ENCODE measurements at regions not wholly inside any gene's neighbourhood (a gene's known extent, or its start where the extent isn't known, plus 50 kb on each side); places are given as distances from the start of the nearest gene placed in this dataset.

DNA sequence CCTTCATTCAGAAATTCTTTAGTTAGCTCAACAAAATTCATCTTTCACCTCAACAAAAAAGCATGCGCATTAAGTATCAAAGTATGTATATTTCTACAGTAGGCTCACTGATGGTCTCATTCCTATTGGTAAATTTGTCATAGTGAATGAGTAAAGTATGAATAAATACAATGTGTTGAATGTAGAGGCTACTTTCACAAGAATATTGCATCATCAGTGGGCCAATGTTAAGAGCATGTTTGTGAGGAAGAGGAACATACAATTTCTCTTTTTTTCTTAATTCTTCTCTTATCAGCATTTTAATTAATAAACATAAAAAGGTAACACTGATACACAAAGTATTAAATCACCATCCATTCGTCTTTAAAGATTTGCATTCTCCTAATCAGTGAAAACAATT, 505.1 kb downstream of the CETN3 start:
- TF ChIP-seq, protein P1, sequence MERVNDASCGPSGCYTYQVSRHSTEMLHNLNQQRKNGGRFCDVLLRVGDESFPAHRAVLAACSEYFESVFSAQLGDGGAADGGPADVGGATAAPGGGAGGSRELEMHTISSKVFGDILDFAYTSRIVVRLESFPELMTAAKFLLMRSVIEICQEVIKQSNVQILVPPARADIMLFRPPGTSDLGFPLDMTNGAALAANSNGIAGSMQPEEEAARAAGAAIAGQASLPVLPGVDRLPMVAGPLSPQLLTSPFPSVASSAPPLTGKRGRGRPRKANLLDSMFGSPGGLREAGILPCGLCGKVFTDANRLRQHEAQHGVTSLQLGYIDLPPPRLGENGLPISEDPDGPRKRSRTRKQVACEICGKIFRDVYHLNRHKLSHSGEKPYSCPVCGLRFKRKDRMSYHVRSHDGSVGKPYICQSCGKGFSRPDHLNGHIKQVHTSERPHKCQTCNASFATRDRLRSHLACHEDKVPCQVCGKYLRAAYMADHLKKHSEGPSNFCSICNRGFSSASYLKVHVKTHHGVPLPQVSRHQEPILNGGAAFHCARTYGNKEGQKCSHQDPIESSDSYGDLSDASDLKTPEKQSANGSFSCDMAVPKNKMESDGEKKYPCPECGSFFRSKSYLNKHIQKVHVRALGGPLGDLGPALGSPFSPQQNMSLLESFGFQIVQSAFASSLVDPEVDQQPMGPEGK (CRISPR knock-in tag; IDR thresholded peaks at IDR 0.05; ENCODE audit: borderline replicate concordance) = no peak
- no peak for TF ChIP-seq ZFP3 (CRISPR knock-in tag; IDR thresholded peaks at IDR 0.05)
- TF ChIP-seq, protein P2, sequence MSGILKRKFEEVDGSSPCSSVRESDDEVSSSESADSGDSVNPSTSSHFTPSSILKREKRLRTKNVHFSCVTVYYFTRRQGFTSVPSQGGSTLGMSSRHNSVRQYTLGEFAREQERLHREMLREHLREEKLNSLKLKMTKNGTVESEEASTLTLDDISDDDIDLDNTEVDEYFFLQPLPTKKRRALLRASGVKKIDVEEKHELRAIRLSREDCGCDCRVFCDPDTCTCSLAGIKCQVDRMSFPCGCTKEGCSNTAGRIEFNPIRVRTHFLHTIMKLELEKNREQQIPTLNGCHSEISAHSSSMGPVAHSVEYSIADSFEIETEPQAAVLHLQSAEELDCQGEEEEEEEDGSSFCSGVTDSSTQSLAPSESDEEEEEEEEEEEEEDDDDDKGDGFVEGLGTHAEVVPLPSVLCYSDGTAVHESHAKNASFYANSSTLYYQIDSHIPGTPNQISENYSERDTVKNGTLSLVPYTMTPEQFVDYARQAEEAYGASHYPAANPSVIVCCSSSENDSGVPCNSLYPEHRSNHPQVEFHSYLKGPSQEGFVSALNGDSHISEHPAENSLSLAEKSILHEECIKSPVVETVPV (CRISPR knock-in tag; IDR thresholded peaks at IDR 0.05) = no peak
- no peak for TF ChIP-seq ZNF565 (CRISPR knock-in tag; conservative IDR thresholded peaks at IDR 0.05; ENCODE audit: low read depth)
- no peak for TF ChIP-seq RARB (CRISPR knock-in tag; IDR thresholded peaks at IDR 0.05)
- TF ChIP-seq PPARA (CRISPR knock-in tag; IDR thresholded peaks at IDR 0.05; ENCODE audit: borderline replicate concordance) = no peak
- TF ChIP-seq ZC3H10 (CRISPR knock-in tag; IDR thresholded peaks at IDR 0.05) = no peak
- TF ChIP-seq GLIS3 (CRISPR knock-in tag; IDR thresholded peaks at IDR 0.05) = no peak
- TF ChIP-seq BACH2 (CRISPR knock-in tag; IDR thresholded peaks at IDR 0.05; ENCODE audit: borderline replicate concordance) = no peak
- TF ChIP-seq ISL1 (CRISPR knock-in tag; IDR thresholded peaks at IDR 0.05) = no peak
